OCI-LY1 (cell line): ENCODE measurements at regions not wholly inside any gene's neighbourhood (a gene's known extent, or its start where the extent isn't known, plus 50 kb on each side); places are given as distances from the start of the nearest gene placed in this dataset.

Experiments used
- H2AFZ ChIP-seq: fragments of 200-600 bp; sonication (generic), shearing (Covaris generic); 2 replicates; pipeline ENCODE4 v1.6.0; 2014; ENCODE audit warnings: antibody characterized with exemption, mild to moderate bottlenecking, low read length
- H3F3A ChIP-seq: fragments of 200-600 bp; sonication (generic), shearing (Covaris generic); 2 replicates; pipeline ENCODE4 v1.6.0; 2014; ENCODE audit warnings: mild to moderate bottlenecking, antibody characterized with exemption, low read length, moderate library complexity; ENCODE audit not compliant: insufficient read depth
- H3K27ac ChIP-seq: fragments of 200-600 bp; sonication (generic); 2 replicates; pipeline ENCODE4 v1.5.1; 2014; ENCODE audit warnings: low read length, mixed run types, mild to moderate bottlenecking, low read depth; ENCODE audit not compliant: poor library complexity, severe bottlenecking
- H3K27me3 ChIP-seq: fragments of 200-600 bp; sonication (generic); 2 replicates; pipeline ENCODE4 v1.6.0; 2014; ENCODE audit warnings: antibody characterized with exemption, mild to moderate bottlenecking, low read length, moderate library complexity; ENCODE audit not compliant: insufficient read depth
- H3K36me3 ChIP-seq: fragments of 200-600 bp; sonication (generic); 2 replicates; pipeline ENCODE4 v1.6.1; 2014; ENCODE audit warnings: mild to moderate bottlenecking, antibody characterized with exemption, low read length, moderate library complexity, mixed read lengths; ENCODE audit not compliant: insufficient read depth
- H3K4me1 ChIP-seq: fragments of 200-600 bp; sonication (generic); 2 replicates; pipeline ENCODE4 v1.5.1; 2014; ENCODE audit warnings: mild to moderate bottlenecking, low read length, moderate library complexity; ENCODE audit not compliant: insufficient read depth, severe bottlenecking
- H3K4me2 ChIP-seq: fragments of 200-600 bp; sonication (generic), shearing (Covaris generic); 2 replicates; pipeline ENCODE4 v1.6.1; 2014; ENCODE audit warnings: low read length
- H3K4me3 ChIP-seq: fragments of 200-600 bp; sonication (generic); 2 replicates; pipeline ENCODE4 v1.5.1; 2014; ENCODE audit warnings: low read length, low read depth, mild to moderate bottlenecking, mixed read lengths; ENCODE audit not compliant: poor library complexity, severe bottlenecking
- H3K79me2 ChIP-seq: fragments of 200-600 bp; shearing (Covaris generic); 2 replicates; pipeline ENCODE4 v1.6.1; 2016; ENCODE audit warnings: mixed run types, low read length, mixed read lengths; ENCODE audit not compliant: insufficient read depth
- H3K9ac ChIP-seq: fragments of 200-600 bp; sonication (generic), shearing (Covaris generic); 2 replicates; pipeline ENCODE4 v1.6.1; 2014; ENCODE audit warnings: mild to moderate bottlenecking, low read length, mixed read lengths
- H3K9me2 ChIP-seq: fragments of 200-600 bp; sonication (generic), shearing (Covaris generic); 2 replicates; pipeline ENCODE4 v1.6.1; 2014; ENCODE audit warnings: low read depth, mild to moderate bottlenecking, low read length, mixed read lengths
- H3K9me3 ChIP-seq: fragments of 200-600 bp; shearing (Covaris generic); 2 replicates; pipeline ENCODE4 v1.6.1; 2014; ENCODE audit warnings: low read length, mixed read lengths
- H4K20me1 ChIP-seq: fragments of 200-600 bp; sonication (generic), shearing (Covaris generic); 2 replicates; pipeline ENCODE4 v1.6.0; 2016; ENCODE audit warnings: mild to moderate bottlenecking, low read length; ENCODE audit not compliant: insufficient read depth
- CTCF ChIP-seq: fragments of 200-600 bp; sonication (generic), shearing (Covaris generic); IDR thresholded peaks from 2 replicates; pipeline ENCODE4 v1.5.1; 2017; ENCODE audit warnings: mild to moderate bottlenecking, antibody characterized with exemption, low read length, moderate library complexity, mixed read lengths
- EZH2 ChIP-seq: fragments of 200-600 bp; sonication (generic), shearing (Covaris generic); IDR thresholded peaks from 2 replicates; pipeline ENCODE4 v1.8.0; 2017; ENCODE audit warnings: borderline replicate concordance, mixed run types, mild to moderate bottlenecking, antibody characterized with exemption, low read length, moderate library complexity, mixed read lengths

- no peak for TF ChIP-seq CTCF
- no peak for TF ChIP-seq EZH2
- no peaks in the 10 kb centered on the region for H3K27me3 ChIP-seq
- no peaks in the 10 kb centered on the region for H3F3A ChIP-seq
- no peaks in the 10 kb centered on the region for H3K79me2 ChIP-seq
- no peaks in the 10 kb centered on the region for H3K4me1 ChIP-seq
- no peak overlapping the region for H3K27ac ChIP-seq
- no peaks in the 10 kb centered on the region for H3K9me2 ChIP-seq
- H3K4me3 ChIP-seq, result no peak overlapping the region
- no peaks in the 10 kb centered on the region for H3K36me3 ChIP-seq
- H2AFZ ChIP-seq, result no peak overlapping the region
- H3K4me2 ChIP-seq, result no peak overlapping the region
- H3K9me3 ChIP-seq, result no peaks in the 10 kb centered on the region
- no peaks in the 10 kb centered on the region for H4K20me1 ChIP-seq
- no peak overlapping the region for H3K9ac ChIP-seq
Observed at GRCh38 chr12:47417955-47418354, 287.9 kb downstream of the RPAP3 start.

GRCh38 chr12:47417121-47417520 is 288.7 kb downstream of the RPAP3 start:
- no peak overlapping the region for H2AFZ ChIP-seq
- H3K9me2 ChIP-seq, result no peaks in the 10 kb centered on the region
- no peaks in the 10 kb centered on the region for H3K36me3 ChIP-seq
- no peak overlapping the region for H3K4me2 ChIP-seq
- no peak overlapping the region for H3K27ac ChIP-seq
- no peaks in the 10 kb centered on the region for H3F3A ChIP-seq
- no peaks in the 10 kb centered on the region for H3K9me3 ChIP-seq
- no peaks in the 10 kb centered on the region for H3K79me2 ChIP-seq
- H3K27me3 ChIP-seq, result no peaks in the 10 kb centered on the region
- H3K4me1 ChIP-seq, result no peaks in the 10 kb centered on the region
- H4K20me1 ChIP-seq, result no peaks in the 10 kb centered on the region
- TF ChIP-seq EZH2 (no peak), CTCF (no peak)
- H3K4me3 ChIP-seq, result no peak overlapping the region
- no peak overlapping the region for H3K9ac ChIP-seq

GRCh38 chr12:47415054-47415453 is 290.8 kb downstream of the RPAP3 start:
- Histone ChIP-seq H3K27ac (no peak overlapping the region), H3F3A (no peaks in the 10 kb centered on the region)
- TF ChIP-seq CTCF (no peak), EZH2 (no peak)

More at GRCh38 chr12:47415054-47415453, 290.8 kb downstream of the RPAP3 start:
- Histone ChIP-seq H3K9me3 (no peaks in the 10 kb centered on the region), H3K79me2 (no peaks in the 10 kb centered on the region), H3K9me2 (no peaks in the 10 kb centered on the region), H3K36me3 (no peaks in the 10 kb centered on the region), H3K4me1 (no peaks in the 10 kb centered on the region), H3K9ac (no peak overlapping the region), H3K4me2 (no peak overlapping the region), H3K27me3 (no peaks in the 10 kb centered on the region), H3K4me3 (no peak overlapping the region), H2AFZ (no peak overlapping the region), H4K20me1 (no peaks in the 10 kb centered on the region)
